ENCODE measurements at regions not wholly inside any gene's neighbourhood (a gene's known extent, or its start where the extent isn't known, plus 50 kb on each side); places are given as distances from the start of the nearest gene placed in this dataset.

- no peak for TF ChIP-seq POLR2A (IDR thresholded peaks at IDR 0.05; ENCODE audit: low read length)
- TF ChIP-seq GATA1 (IDR thresholded peaks at IDR 0.05; ENCODE audit: low read depth, low read length) = no peak
These were observed 197.2 kb downstream of the CYP26B1 start for GRCh38 chr2:71950256-71951082.
